Endothelial cell of umbilical vein (primary cell): ENCODE measurements at regions not wholly inside any gene's neighbourhood (a gene's known extent, or its start where the extent isn't known, plus 50 kb on each side); places are given as distances from the start of the nearest gene placed in this dataset.

ENCODE experiments used
- BruUV-seq: library from RNA; stranded (reverse); fragments of 400-500 nt; replicated peaks from 2 replicates; lab custom pipeline; 2021; lab: Mats Ljungman, UMichigan
- CTCF ChIA-PET: fragments of 300-600, 350-600 bp; sonication (Branson Sonifier 250); formaldehyde crosslinking; loops from one replicate; lab custom pipeline; 2021; ENCODE audit warnings: antibody characterized with exemption, inconsistent platforms; lab: Charles Lee
- POLR2A ChIA-PET: fragments of 300-600, 350-600 bp; sonication (Branson Sonifier 250); formaldehyde crosslinking; loops from one replicate; lab custom pipeline; 2021; ENCODE audit warnings: antibody characterized with exemption, inconsistent platforms; lab: Charles Lee
- DNase-seq: peaks from one replicate; pipeline ENCODE4 v3.0.0-alpha.2; 2011; ENCODE audit warnings: low read depth, low spot score
- FAIRE-seq: peaks from 2 replicates; lab custom pipeline; 2011; peaks lifted over from hg19 to GRCh38; lab: Jason Lieb, UNC
- H2AFZ ChIP-seq: 2 replicates; pipeline ENCODE4 v1.6.0; 2012; ENCODE audit warnings: low read depth, low read length, control low read depth, inconsistent platforms
- H3K27ac ChIP-seq: 2 replicates; pipeline ENCODE4 v1.5.1; 2011; ENCODE audit warnings: low read depth, mild to moderate bottlenecking, control low read depth, low read length, moderate library complexity; ENCODE audit not compliant: insufficient read depth
- H3K27me3 ChIP-seq, 2 experiments: 2 replicates each; pipeline versions ENCODE4 v1.6.0 to v1.6.1; 2011; ENCODE audit warnings: low read length in 2 of 2, mixed read lengths in 1 of 2; ENCODE audit not compliant: control insufficient read depth in 2 of 2, insufficient read depth in 2 of 2
- H3K36me3 ChIP-seq, 2 experiments: 2 replicates in 1 of 2; 3 replicates in 1 of 2; pipeline ENCODE4 v1.5.1; 2011; ENCODE audit warnings: low read length in 2 of 2, mild to moderate bottlenecking in 1 of 2, moderate library complexity in 1 of 2; ENCODE audit not compliant: control insufficient read depth in 2 of 2, insufficient read depth in 2 of 2; ENCODE audit errors: extremely low read depth in 1 of 2
- H3K4me1 ChIP-seq: 3 replicates; pipeline ENCODE4 v1.5.1; 2011; ENCODE audit warnings: mild to moderate bottlenecking, low read length; ENCODE audit not compliant: control insufficient read depth, insufficient read depth; ENCODE audit errors: extremely low read depth
- H3K4me2 ChIP-seq: 2 replicates; pipeline ENCODE4 v1.6.1; 2011; ENCODE audit warnings: low read length, control low read depth, mixed read lengths; ENCODE audit not compliant: insufficient read depth
- H3K4me3 ChIP-seq, 3 experiments: fragments of 200-600 bp in 1 of 3; sonication (generic), shearing (Covaris generic) in 1 of 3; replicated peaks in 1 of 3; 2 replicates each; pipeline ENCODE4 v1.5.1; 2011 to 2016; ENCODE audit warnings: control low read depth in 3 of 3, low read length in 3 of 3, mild to moderate bottlenecking in 2 of 3, inconsistent platforms in 1 of 3, low read depth in 1 of 3, moderate library complexity in 1 of 3; ENCODE audit not compliant: insufficient read depth in 1 of 3
- H3K79me2 ChIP-seq: 2 replicates; pipeline ENCODE4 v1.6.0; 2012; ENCODE audit warnings: low read length, inconsistent platforms; ENCODE audit not compliant: control insufficient read depth, insufficient read depth
- H3K9ac ChIP-seq: replicated peaks from 2 replicates; pipeline ENCODE3; 2011; ENCODE audit warnings: low read length, control low read depth; ENCODE audit not compliant: insufficient read depth; ENCODE audit errors: extremely low read depth
- H3K9me1 ChIP-seq: replicated peaks from 3 replicates; pipeline ENCODE4 v1.6.0; 2011; ENCODE audit warnings: mild to moderate bottlenecking, low read length; ENCODE audit not compliant: control insufficient read depth, insufficient read depth; ENCODE audit errors: extremely low read depth
- H3K9me3 ChIP-seq: replicated peaks from 2 replicates; pipeline ENCODE4 v1.5.1; 2012; ENCODE audit warnings: low read length, inconsistent platforms; ENCODE audit not compliant: control insufficient read depth, insufficient read depth
- H4K20me1 ChIP-seq: replicated peaks from 2 replicates; pipeline ENCODE3; 2011; ENCODE audit warnings: mild to moderate bottlenecking, low read length; ENCODE audit not compliant: control insufficient read depth, insufficient read depth; ENCODE audit errors: extremely low read depth
- EZH2 ChIP-seq: IDR thresholded peaks from 2 replicates; pipeline ENCODE4 v1.6.1; 2012; ENCODE audit warnings: borderline replicate concordance, low read depth, mild to moderate bottlenecking, moderate library complexity, low read length, inconsistent platforms; ENCODE audit not compliant: severe bottlenecking
- FOS ChIP-seq: IDR thresholded peaks from 2 replicates; pipeline ENCODE4 v1.6.1; 2011; ENCODE audit warnings: mild to moderate bottlenecking, low read length, moderate library complexity, borderline replicate concordance; ENCODE audit not compliant: insufficient read depth
- GATA2 ChIP-seq: IDR thresholded peaks from 2 replicates; pipeline ENCODE4 v1.7.0; 2011; ENCODE audit warnings: low read depth, mild to moderate bottlenecking, moderate library complexity, mixed read lengths, low read length; ENCODE audit not compliant: insufficient read length, insufficient read depth
- JUN ChIP-seq: IDR thresholded peaks from 2 replicates; pipeline ENCODE4 v1.6.1; 2011; ENCODE audit warnings: borderline replicate concordance, low read depth; ENCODE audit not compliant: insufficient read length, insufficient read depth
- MYC ChIP-seq: IDR thresholded peaks from one replicate; pipeline ENCODE4 v1.6.1; 2011; ENCODE audit warnings: mild to moderate bottlenecking, low read depth, low read length
- POLR2A ChIP-seq: IDR thresholded peaks from 2 replicates; pipeline ENCODE4 v1.6.1; 2012; ENCODE audit warnings: low read depth, mild to moderate bottlenecking, control low read depth, low read length
- POLR2AphosphoS5 ChIP-seq: IDR thresholded peaks from 2 replicates; pipeline ENCODE4 v1.6.1; 2012; ENCODE audit warnings: low read depth, mild to moderate bottlenecking, control low read depth, low read length, moderate library complexity; ENCODE audit not compliant: insufficient read depth
- dilution Hi-C: fragments of 300-500 bp; cut with MboI; formaldehyde crosslinking; loops from one replicate; pipeline ENCODE4 v1.15.0; 2019; ENCODE audit warnings: low sequenced_read_pairs; ENCODE audit not compliant: extremely low pct_ligation_motif_present
- intact Hi-C: fragments of 100-400 bp; cut with micrococcal nuclease; formaldehyde crosslinking; loops from one replicate; pipeline ENCODE4 v1.10.0; 2022
- TF ChIP-seq, protein P1 (sequence below): IDR thresholded peaks from 2 replicates; pipeline ENCODE4 v1.6.1; 2011; ENCODE audit not compliant: insufficient read depth, insufficient read length
- TF ChIP-seq, protein P2 (sequence below), 2 donors: IDR thresholded peaks; 1 replicate in 1 of 2; 2 replicates in 1 of 2; pipeline ENCODE4 v1.5.1; 2011; ENCODE audit warnings: low read length in 2 of 2, mild to moderate bottlenecking in 2 of 2, moderate library complexity in 2 of 2, control low read depth in 1 of 2, inconsistent platforms in 1 of 2, low read depth in 1 of 2; ENCODE audit not compliant: insufficient read depth in 1 of 2; ENCODE audit errors: extremely low read depth in 1 of 2

DNA sequence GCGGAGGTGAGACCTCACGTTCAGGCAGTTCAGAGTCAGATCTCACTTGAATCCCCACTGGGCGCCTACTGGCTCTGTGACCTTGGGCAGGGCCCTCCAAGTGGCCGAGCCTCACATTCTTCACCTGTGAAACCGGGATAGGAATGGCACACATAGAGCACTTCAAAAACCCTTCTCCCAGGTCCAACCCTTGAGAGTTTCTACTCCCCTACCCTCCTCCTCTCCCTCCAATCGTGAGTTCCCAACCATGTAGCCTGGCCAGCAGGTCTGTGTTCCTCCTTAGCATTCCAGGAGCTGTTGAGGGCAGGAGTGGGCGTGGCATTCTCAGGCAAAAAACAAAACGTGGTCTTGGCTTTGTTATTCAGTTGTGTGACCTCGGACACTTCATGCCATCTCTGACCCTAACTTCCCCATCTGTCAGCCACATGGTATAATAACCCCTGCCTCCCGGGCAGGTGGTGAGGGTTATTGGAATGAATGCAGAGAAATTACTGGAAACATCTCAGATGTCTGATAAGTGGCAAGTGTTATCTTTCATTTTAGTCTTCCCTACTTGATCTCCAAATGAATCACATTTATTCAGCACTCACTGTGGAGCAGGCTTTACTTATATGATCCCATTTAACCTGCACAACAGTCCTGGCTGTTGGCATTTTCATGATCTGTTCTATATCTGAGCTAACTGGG lies 112.8 kb upstream of the BOD1 start:
- H3K27me3 ChIP-seq = no peaks in the 10 kb centered on the region
- intact Hi-C loops (no loop called here), dilution Hi-C loops (no loop called here)
- no peaks in the 10 kb centered on the region for H3K36me3 ChIP-seq
- H3K4me1 ChIP-seq = no peaks in the 10 kb centered on the region
- H3K9me3 ChIP-seq = no peaks in the 10 kb centered on the region
- CTCF ChIA-PET = no interaction called here
- H2AFZ ChIP-seq = no peak overlapping the region
- no peak overlapping the region for H3K4me2 ChIP-seq
- H3K27ac ChIP-seq = no peak overlapping the region
- no peaks in the 10 kb centered on the region for H3K9me1 ChIP-seq
- TF ChIP-seq JUN (no peak), GATA2 (no peak), POLR2AphosphoS5 (no peak), MYC (no peak), POLR2A (no peak)
- TF ChIP-seq, protein P1, sequence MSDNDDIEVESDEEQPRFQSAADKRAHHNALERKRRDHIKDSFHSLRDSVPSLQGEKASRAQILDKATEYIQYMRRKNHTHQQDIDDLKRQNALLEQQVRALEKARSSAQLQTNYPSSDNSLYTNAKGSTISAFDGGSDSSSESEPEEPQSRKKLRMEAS = no peak
- no peak overlapping the region for H3K4me3 ChIP-seq
- no peak overlapping the region for H3K9ac ChIP-seq
- H4K20me1 ChIP-seq = no peaks in the 10 kb centered on the region
- no peak for DNase-seq
- no TSS peak for BruUV-seq
- H3K79me2 ChIP-seq = no peaks in the 10 kb centered on the region
- FAIRE-seq = no peak
- POLR2A ChIA-PET = no interaction called here

DNA sequence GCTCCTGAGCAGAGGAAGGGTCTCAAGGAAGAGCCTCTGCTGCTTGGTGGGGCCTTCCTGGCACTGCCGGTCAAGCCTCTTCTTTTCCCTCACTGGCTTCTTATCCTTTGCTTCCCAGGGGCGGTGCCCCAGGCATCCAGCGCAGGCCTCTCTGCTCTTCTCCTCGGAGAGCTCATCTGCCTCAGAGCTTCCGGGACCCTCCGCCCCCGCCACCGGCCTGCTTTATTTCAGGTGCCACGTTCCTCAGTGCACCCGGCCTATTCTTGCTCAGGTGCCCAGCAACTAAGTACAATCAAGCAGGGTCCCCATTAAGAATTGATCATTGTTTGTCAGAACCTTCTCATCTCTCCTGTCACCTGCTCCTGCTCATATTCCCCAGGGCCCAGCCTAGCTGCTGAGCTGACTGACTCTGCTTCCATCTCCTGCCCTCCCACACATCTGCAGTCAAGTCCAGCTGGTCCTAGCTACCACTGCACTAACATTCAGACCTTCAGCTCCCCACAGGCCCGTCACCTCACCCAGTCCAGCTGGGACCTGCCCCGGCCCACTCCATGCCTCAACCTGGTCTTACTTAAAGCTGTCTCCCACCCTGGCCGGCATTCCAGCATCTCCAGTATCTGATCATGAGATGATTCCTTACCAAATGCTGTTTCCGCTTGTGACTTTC lies 114.3 kb upstream of the BOD1 start:
- no peak overlapping the region for H2AFZ ChIP-seq
- BruUV-seq = no TSS peak
- TF ChIP-seq FOS (no peak), EZH2 (no peak), GATA2 (no peak), POLR2AphosphoS5 (no peak), JUN (no peak), POLR2A (no peak), MYC (no peak)
- TF ChIP-seq, protein P2, sequence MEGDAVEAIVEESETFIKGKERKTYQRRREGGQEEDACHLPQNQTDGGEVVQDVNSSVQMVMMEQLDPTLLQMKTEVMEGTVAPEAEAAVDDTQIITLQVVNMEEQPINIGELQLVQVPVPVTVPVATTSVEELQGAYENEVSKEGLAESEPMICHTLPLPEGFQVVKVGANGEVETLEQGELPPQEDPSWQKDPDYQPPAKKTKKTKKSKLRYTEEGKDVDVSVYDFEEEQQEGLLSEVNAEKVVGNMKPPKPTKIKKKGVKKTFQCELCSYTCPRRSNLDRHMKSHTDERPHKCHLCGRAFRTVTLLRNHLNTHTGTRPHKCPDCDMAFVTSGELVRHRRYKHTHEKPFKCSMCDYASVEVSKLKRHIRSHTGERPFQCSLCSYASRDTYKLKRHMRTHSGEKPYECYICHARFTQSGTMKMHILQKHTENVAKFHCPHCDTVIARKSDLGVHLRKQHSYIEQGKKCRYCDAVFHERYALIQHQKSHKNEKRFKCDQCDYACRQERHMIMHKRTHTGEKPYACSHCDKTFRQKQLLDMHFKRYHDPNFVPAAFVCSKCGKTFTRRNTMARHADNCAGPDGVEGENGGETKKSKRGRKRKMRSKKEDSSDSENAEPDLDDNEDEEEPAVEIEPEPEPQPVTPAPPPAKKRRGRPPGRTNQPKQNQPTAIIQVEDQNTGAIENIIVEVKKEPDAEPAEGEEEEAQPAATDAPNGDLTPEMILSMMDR (IDR thresholded peaks at IDR 0.05; ENCODE audit: extremely low read depth in 1 of 2, insufficient read depth in 1 of 2, low read depth in 1 of 2, low read length in 2 of 2) = no peak
- TF ChIP-seq, protein P1 = no peak

More for the DNA sequence above, 114.3 kb upstream of the BOD1 start:
- POLR2A ChIA-PET = no interaction called here
- Histone ChIP-seq H4K20me1 (no peaks in the 10 kb centered on the region), H3K9ac (no peak overlapping the region), H3K4me1 (no peaks in the 10 kb centered on the region), H3K36me3 (no peaks in the 10 kb centered on the region), H3K4me2 (no peak overlapping the region), H3K9me1 (no peaks in the 10 kb centered on the region), H3K27ac (no peak overlapping the region), H3K9me3 (no peaks in the 10 kb centered on the region), H3K27me3 (no peaks in the 10 kb centered on the region), H3K79me2 (no peaks in the 10 kb centered on the region), H3K4me3 (no peak overlapping the region)
- intact Hi-C loops = loop anchor here (2.0 kb wide), 1 partner anchor 20 kb away; no protein-coding TSS in a partner anchor
- dilution Hi-C loops = no loop called here
- DNase-seq = no peak
- CTCF ChIA-PET = no interaction called here
- FAIRE-seq = no peak
